GM12878 (cell line): ENCODE measurements at regions not wholly inside any gene's neighbourhood (a gene's known extent, or its start where the extent isn't known, plus 50 kb on each side); places are given as distances from the start of the nearest gene placed in this dataset.

Experiments
- ATAC-seq: fragments of 200-7000 bp; cut with Tn5 transposase; 3 replicates; pipeline ENCODE4 v1.9.1; 2020; ENCODE audit warnings: mild to moderate bottlenecking, moderate library complexity
- BruUV-seq: library from RNA; stranded (reverse); fragments of 400-500 nt; replicated peaks from 2 replicates; lab custom pipeline; 2021; lab: Mats Ljungman, UMichigan
- CTCF ChIA-PET: fragments of 300-600 bp; sonication (Branson Sonifier 250); formaldehyde crosslinking; extraction: SDS; loops from one replicate; lab custom pipeline; 2021; ENCODE audit warnings: inconsistent platforms; lab: Yijun Ruan, JAX
- POLR2A ChIA-PET: fragments of 350-600 bp; formaldehyde crosslinking; extraction: SDS; loops from one replicate; lab custom pipeline; 2021; ENCODE audit warnings: inconsistent platforms; lab: Charles Lee
- RAD21 ChIA-PET: fragments of 300-600 bp; sonication (Branson Sonifier 250); formaldehyde crosslinking; loops from one replicate; lab custom pipeline; 2023; ENCODE audit warnings: antibody characterized with exemption; ENCODE audit not compliant: unreplicated experiment; lab: Charles Lee
- SMC1A ChIA-PET: fragments of 300-600 bp; sonication (Branson Sonifier 250); formaldehyde crosslinking; loops from one replicate; lab custom pipeline; 2023; ENCODE audit not compliant: unreplicated experiment, uncharacterized antibody; lab: Charles Lee
- DNase-seq: peaks from one replicate; pipeline ENCODE4 v3.0.0-alpha.2; 2011; ENCODE audit warnings: low read depth, low spot score
- FAIRE-seq: peaks from 3 replicates; lab custom pipeline; 2011; peaks lifted over from hg19 to GRCh38; lab: Jason Lieb, UNC
- H2AFZ ChIP-seq: 2 replicates; pipeline ENCODE4 v1.6.0; 2011; ENCODE audit warnings: low read depth, low read length, control low read depth; ENCODE audit not compliant: control insufficient read depth
- H3K27ac ChIP-seq: 2 replicates; pipeline ENCODE4 v1.5.1; 2011; ENCODE audit warnings: control low read depth; ENCODE audit not compliant: control insufficient read depth, insufficient read depth
- H3K27me3 ChIP-seq, 2 experiments: replicated peaks in 1 of 2; 2 replicates each; pipeline versions ENCODE4 v1.6.0 to v1.6.1; 2011; ENCODE audit warnings: low read length in 1 of 2; ENCODE audit not compliant: control insufficient read depth in 2 of 2, insufficient read depth in 2 of 2
- H3K36me3 ChIP-seq, 2 experiments: 2 replicates each; pipeline ENCODE4 v1.5.1; 2011; ENCODE audit warnings: low read length in 1 of 2; ENCODE audit not compliant: control insufficient read depth in 2 of 2, insufficient read depth in 2 of 2
- H3K4me1 ChIP-seq: 2 replicates; pipeline ENCODE4 v1.6.1; 2011; ENCODE audit warnings: mild to moderate bottlenecking, low read length, moderate library complexity, mixed read lengths; ENCODE audit not compliant: control insufficient read depth, insufficient read depth
- H3K4me2 ChIP-seq: 2 replicates; pipeline ENCODE4 v1.6.0; 2011; ENCODE audit warnings: control low read depth; ENCODE audit not compliant: control insufficient read depth, insufficient read depth
- H3K4me3 ChIP-seq: fragments of 200-600 bp; sonication (generic); 2 replicates; pipeline ENCODE4 v1.5.1; 2016
- H3K79me2 ChIP-seq: 2 replicates; pipeline ENCODE4 v1.6.0; 2011; ENCODE audit warnings: low read length; ENCODE audit not compliant: control insufficient read depth, insufficient read depth
- H3K9ac ChIP-seq: 2 replicates; pipeline ENCODE4 v1.8.0; 2011; ENCODE audit warnings: low read length, control low read depth, mixed read lengths; ENCODE audit not compliant: control insufficient read depth, insufficient read depth
- H3K9me3 ChIP-seq: replicated peaks from 3 replicates; pipeline ENCODE4 v1.5.1; 2011; ENCODE audit warnings: mild to moderate bottlenecking, low read length; ENCODE audit not compliant: control insufficient read depth, insufficient read depth
- H4K20me1 ChIP-seq: 2 replicates; pipeline ENCODE4 v1.6.0; 2011; ENCODE audit not compliant: control insufficient read depth, insufficient read depth
- GABPA ChIP-seq: IDR thresholded peaks from 2 replicates; pipeline ENCODE4 v1.6.1; 2014; ENCODE audit warnings: antibody characterized with exemption, low read depth, mild to moderate bottlenecking, inconsistent platforms
- MTA3 ChIP-seq: IDR thresholded peaks from 2 replicates; pipeline ENCODE4 v1.6.1; 2012; ENCODE audit warnings: low read length, inconsistent platforms, borderline replicate concordance
- SP1 ChIP-seq: IDR thresholded peaks from one replicate; pipeline ENCODE4 v1.6.1; 2011; ENCODE audit warnings: low read depth, low read length
- ZBTB11 ChIP-seq: fragments of 450-650 bp; formaldehyde crosslinking; IDR thresholded peaks from 2 replicates; pipeline ENCODE4 v1.5.0; 2022; ENCODE audit warnings: mild to moderate bottlenecking, missing genetic modification characterization
- WGBS: methylation state at CpG from one replicate; pipeline ENCODE4 v1.1.6; 2016; ENCODE audit warnings: low lambda C conversion rate; ENCODE audit not compliant: insufficient replicate concordance, insufficient coverage; ENCODE audit errors: missing lambda C conversion rate; 5-methylcytosine and 5-hydroxymethylcytosine counted together
- in situ Hi-C: fragments of 300-500 bp; cut with MboI; formaldehyde crosslinking; loops from 9 replicates; pipeline ENCODE4 v1.14.3; 2018; ENCODE audit warnings: mixed read lengths
- intact Hi-C: fragments of 100-400 bp; cut with micrococcal nuclease; formaldehyde crosslinking; loops from one replicate; pipeline ENCODE4 v1.14.2; 2022; ENCODE audit not compliant: unreplicated experiment
- TF ChIP-seq, protein P1 (sequence below): IDR thresholded peaks from 2 replicates; pipeline ENCODE4 v1.6.1; 2012; ENCODE audit warnings: low read depth, low read length, improper control_type of control experiment
- TF ChIP-seq, protein P2 (sequence below): fragments of 450-650 bp; IDR thresholded peaks from 2 replicates; pipeline ENCODE4 v1.6.1; 2018; ENCODE audit warnings: borderline replicate concordance, mild to moderate bottlenecking; ENCODE audit not compliant: partially characterized antibody

DNA sequence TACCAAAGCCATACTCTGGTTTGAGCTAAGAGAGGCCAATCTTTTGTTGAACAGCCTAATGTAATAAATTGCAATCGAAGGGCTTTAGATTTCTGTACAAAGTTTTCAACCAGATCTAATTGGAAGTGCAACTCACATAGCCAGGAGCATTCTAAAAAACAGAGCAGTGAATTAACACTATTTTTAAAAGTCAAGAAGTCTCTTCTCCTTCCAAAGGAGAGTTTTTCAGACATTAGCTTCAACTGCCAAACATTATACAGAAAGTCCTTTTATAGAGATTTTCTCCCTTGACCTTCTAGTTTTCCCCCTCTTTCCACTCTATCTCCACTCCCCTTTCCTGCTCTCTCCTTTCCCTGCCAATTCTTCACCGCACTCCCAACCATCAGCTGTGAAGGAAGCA, 259.6 kb downstream of the NOVA1 start:
- ChIA-PET SMC1A (interaction anchor here (0.6 kb wide), 1 partner anchor 1033 kb away, joined by 3 read pairs; no protein-coding TSS in a partner anchor), POLR2A (no interaction called here), CTCF (no interaction called here), RAD21 (no interaction called here)
- H3K9ac ChIP-seq = no peak overlapping the region
- no TSS peak for BruUV-seq
- H3K27me3 ChIP-seq = no peaks in the 10 kb centered on the region
- 0% methylated on average over 2 of the region's 2 CpGs for WGBS
- H3K36me3 ChIP-seq = no peaks in the 10 kb centered on the region
- ATAC-seq = no peak
- intact Hi-C loops = no loop called here
- no peak for TF ChIP-seq MTA3
- no peak for TF ChIP-seq ZBTB11 (CRISPR knock-in tag)
- TF ChIP-seq, protein P1, sequence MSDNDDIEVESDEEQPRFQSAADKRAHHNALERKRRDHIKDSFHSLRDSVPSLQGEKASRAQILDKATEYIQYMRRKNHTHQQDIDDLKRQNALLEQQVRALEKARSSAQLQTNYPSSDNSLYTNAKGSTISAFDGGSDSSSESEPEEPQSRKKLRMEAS = no peak
- TF ChIP-seq SP1 = no peak
- TF ChIP-seq GABPA = no peak
- TF ChIP-seq, protein P2, sequence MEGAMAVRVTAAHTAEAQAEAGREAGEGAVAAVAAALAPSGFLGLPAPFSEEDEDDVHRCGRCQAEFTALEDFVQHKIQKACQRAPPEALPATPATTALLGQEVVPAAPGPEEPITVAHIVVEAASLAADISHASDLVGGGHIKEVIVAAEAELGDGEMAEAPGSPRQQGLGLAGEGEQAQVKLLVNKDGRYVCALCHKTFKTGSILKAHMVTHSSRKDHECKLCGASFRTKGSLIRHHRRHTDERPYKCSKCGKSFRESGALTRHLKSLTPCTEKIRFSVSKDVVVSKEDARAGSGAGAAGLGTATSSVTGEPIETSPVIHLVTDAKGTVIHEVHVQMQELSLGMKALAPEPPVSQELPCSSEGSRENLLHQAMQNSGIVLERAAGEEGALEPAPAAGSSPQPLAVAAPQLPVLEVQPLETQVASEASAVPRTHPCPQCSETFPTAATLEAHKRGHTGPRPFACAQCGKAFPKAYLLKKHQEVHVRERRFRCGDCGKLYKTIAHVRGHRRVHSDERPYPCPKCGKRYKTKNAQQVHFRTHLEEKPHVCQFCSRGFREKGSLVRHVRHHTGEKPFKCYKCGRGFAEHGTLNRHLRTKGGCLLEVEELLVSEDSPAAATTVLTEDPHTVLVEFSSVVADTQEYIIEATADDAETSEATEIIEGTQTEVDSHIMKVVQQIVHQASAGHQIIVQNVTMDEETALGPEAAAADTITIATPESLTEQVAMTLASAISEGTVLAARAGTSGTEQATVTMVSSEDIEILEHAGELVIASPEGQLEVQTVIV = no peak
- no peaks in the 10 kb centered on the region for H3K4me1 ChIP-seq
- no peak overlapping the region for H2AFZ ChIP-seq
- DNase-seq = no peak
- in situ Hi-C loops = no loop called here
- H3K4me2 ChIP-seq = no peak overlapping the region
- no peaks in the 10 kb centered on the region for H3K79me2 ChIP-seq
- no peak overlapping the region for H3K27ac ChIP-seq
- no peaks in the 10 kb centered on the region for H4K20me1 ChIP-seq
- FAIRE-seq = no peak
- no peaks in the 10 kb centered on the region; the same call in 2 of the 3 replicates for H3K9me3 ChIP-seq
- H3K4me3 ChIP-seq = no peak overlapping the region
